NCI-H128 (cell line): ENCODE measurements at regions not wholly inside any gene's neighbourhood (a gene's known extent, or its start where the extent isn't known, plus 50 kb on each side); places are given as distances from the start of the nearest gene placed in this dataset.

Experiments
- DNase-seq: peaks from one replicate; lab custom pipeline; 2025; ENCODE audit not compliant: unreplicated experiment; lab: John Stamatoyannopoulos, UW

DNA sequence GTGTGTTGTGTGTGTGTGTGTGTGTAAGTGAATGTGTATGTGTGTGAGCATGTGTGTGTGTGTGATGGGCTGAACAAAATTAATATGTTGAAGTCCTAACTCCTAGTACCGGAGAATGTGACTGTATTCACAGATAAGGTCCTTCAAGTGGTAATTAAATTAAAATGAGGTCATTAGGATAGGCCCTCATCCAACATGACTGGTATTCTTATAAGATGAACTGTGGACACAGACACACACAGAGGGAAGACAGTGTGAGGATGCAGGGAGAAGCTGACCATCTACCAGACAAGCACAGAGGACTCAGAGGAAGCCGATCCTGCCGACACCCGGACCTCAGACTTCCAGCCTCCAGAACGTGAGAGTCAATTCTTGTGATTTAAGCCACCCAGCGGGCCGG lies 91.2 kb upstream of the PGBD5 start:
- no peak for DNase-seq

DNA sequence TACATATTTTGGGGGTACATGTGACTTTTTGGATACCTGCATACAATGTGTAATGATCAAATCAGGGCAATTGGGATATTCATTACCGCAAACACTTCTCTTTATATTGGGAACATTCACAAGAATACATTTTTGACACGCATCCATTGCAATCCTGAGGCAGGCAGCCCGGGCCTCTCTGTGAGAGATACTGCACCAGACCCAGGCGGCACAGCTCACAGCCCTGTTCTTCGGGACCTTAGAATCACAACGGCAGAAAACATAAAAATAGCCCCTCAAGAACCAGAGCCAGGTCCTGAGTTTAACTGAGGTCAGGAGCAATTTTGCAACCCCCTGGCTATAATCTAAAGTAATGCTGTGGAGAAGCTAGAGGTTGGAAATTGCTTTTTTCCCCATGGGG lies 90.8 kb upstream of the PGBD5 start:
- no peak for DNase-seq

DNA sequence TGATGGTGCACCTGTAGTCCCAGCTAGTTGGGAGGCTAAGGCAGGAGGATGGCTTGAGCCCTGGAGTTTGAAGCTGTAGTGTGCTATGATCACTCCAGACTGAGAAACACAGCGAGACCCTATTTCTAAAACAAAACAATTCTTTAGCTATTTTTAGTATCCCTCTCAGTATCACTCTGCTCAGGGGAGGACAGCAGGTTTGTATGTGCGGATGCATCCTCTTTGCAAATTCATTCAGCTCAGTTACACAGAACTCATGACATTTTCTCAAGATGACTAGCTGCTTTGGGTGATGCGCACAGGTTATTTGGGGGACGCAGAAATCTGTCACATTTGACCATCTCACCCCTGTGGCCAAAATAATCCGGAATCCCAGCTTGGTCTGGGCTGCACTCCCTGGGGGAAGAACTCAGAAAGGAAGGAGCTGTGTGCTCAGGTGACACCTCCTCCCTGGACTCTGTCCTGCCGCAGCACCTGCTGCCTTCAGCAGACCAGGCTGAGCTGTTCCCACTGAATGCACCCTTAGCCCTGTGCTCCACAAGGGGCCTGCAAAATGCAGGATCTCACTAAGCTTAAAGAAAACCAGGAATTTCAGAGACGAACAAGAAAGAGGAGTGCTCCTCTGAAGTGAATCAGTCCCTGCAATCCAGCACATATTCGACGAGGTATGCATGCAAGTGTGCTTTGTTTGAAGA lies 89.5 kb upstream of the PGBD5 start:
- DNase-seq, result no peak

DNA sequence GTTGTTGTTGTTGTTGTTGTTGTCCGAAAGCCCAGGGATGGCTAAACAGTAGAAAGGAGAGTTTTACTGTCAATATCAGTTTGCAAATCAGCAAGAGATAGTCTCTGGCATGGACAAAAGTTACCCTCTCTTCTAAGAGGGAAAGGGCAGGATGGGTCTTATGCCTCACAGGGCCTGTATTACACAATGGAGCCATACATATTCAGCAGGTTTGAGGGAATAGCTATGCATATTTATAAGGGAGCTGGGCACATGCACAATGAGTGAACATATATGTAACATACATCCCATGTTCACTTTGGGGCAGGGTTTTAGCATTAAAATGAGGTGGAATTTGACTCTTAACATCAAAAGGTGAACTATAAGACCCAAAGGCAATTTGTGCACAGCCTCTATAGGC lies 84.4 kb upstream of the PGBD5 start:
- no peak for DNase-seq

DNA sequence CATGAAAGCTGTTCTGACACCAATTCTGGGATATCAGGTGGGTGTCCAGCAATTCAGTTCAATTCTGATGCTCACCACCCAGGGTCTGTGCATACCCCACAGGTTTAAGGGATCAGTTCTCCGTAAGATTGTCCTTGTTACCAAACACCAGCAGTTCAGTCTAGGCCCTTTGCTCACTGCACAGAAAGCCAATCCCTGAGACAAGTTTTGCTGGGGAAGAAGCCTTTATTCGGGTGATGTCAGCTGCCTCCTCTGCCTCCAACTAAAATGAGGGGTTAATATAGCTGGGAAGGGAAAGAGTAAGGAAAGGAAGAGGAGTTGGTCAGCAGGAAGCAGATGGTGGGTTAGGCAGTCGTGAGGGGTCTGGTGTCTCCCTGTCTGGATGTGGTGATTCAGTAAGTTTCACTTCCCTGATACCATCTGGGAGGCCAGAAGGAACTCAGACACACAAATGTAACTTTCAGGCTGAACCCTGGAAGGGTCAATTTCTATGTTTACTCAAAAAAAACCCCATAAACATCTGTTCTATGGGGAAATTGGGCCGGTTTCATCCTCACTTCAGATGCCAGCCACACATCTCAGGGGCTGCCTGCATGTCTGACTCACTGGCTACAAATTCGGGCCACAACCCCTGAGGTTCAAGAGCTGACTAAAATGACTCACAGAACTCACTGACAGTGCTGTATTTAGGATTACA lies 83.3 kb upstream of the PGBD5 start:
- no peak for DNase-seq

DNA sequence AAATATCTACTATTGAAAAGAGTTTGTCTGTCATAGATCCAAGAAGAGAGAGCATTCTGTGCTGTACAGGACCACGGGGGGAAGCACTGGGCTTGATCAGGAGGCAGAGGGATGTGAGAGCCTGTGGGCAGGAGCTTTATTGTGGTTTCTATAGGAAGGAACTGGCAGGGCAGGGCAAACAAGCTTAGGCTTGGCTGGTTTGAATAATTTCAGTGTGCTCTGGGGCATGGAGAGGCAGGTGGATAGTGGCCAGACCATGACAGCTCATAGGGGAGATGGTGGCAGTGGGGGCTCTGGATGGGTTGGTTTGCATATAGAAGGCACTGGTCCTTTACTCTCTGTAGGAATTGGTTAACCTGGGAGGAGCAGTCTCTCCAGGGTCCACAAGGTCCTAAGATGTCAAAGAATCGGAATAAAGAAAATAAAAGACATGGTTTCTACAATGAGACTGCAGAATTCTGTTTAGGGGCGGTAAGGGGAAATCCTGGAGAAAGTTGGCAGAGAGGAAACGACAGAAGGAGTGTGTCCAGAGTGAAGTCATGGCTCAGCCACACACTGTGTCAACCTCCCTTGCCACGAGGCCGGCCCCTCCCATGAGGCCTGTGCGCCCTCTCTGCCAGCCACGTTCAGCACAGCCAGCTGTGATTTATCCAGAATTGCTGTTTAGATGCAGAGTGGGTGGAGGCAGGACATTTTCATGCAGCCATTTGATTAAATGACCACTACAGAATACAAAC lies 81.7 kb upstream of the PGBD5 start:
- no peak for DNase-seq

DNA sequence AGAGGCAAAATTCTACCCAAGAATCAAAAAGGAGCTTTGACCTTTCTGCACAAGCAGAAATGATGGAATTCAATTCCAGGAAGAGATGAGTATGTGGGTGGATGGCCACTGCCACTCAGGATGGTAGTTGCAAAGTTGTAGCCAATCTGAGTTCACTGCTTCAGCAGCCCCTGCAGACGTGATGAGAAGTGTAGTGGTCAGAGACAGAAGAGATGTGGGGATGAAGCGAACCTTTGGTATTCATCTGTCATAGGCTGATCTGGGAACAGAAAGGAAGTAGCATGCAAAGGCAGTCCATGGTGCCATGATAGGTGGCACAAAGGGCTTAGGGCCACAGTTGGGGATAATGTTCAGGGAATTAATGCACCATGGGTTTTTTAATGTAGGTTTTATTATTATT lies 81.1 kb upstream of the PGBD5 start:
- DNase-seq, result no peak

DNA sequence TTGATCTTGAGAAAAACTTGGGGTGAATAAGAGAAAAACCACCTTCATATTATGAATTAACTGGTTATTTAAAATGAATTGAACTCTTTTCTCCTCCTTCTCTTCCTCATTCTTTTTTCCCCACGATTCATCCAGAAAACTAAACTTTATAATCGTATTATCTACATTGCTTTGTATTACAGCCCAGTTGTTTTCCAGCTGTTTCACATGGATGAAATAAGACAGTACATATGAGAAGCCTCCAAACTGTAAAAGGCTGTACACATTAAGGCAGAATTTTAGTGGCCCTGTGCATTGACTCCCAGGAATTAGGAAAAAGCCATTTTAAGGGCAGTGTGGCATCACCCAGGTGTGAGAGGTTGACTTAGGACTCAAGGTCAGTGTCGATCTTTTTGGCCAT lies 80.3 kb upstream of the PGBD5 start:
- DNase-seq, result no peak

DNA sequence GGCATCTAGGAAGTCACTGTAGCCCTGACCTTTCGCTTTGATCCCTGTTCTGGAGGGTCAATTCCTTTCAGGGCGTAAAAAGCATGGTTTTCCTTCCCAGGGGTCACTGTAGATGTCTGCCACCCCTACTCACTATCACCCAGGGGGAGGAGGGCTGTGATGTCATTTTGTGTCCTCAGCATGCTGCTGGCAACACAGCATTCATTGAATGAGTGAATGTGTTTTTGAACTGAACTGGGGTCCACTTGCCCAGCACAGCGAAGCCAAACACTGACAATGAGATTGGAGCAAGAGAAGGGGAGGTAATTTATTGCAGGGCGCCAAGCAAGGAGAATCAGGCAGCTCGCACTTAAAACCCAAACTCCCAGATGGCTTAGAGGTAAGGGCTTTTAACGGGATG lies 78.2 kb upstream of the PGBD5 start:
- DNase-seq, result no peak

DNA sequence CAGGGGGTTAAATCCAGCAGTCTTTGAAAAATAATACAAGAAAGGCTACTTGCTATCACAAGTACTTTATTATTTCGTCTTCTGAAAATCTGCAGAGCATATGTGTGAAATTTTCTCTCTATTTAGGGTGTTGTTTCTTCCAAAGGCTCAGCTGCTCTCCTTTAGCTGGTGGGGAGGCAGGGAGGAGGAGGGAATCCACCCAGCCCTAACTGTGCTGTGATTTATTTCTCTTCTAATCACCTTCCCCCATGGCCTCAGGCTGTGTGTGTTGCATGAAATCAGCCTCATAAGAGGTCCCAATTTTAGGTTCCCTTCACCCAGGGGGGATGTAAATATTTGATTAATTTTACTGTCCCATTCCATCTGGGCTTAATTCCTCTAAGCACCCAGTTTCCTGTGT lies 77.6 kb upstream of the PGBD5 start:
- DNase-seq, result no peak

DNA sequence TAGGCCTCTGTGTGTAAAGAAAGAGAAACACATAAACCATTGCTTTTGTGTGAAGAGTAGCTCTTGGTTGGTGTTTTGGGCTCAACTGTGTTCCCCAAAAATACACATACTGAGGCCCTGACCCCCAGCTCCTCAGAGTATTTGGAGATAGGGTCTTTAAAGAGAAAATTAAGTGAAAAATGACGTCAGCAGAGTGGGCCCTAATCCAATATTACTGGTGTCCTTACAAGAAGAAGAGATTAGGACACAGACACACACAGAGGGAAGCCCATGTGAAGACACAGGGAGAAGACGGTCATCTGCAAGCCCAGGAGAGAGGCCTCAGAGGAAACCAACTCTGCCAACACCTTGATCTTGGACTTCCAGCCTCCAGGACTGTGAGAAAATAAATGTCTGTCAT lies 76.9 kb upstream of the PGBD5 start:
- no peak for DNase-seq

DNA sequence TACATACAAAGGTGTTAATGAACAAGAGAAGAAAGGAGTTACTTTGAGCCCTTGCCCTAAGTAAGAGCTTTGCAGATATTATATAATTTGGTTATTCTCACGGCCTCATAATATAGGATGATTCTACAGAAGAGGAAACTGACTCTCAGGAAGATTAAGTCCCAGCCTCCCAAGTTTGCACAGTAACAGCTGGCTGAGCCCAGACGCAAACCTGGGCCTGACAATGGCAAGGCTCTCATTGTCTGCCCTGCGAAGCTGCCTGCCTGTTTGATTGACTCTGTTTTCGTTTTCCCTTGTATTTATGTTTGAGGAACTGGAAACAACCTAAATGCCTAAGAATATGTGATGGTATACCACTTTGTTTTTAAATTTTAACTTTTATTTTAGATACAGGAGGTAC lies 76.2 kb upstream of the PGBD5 start:
- no peak for DNase-seq

DNA sequence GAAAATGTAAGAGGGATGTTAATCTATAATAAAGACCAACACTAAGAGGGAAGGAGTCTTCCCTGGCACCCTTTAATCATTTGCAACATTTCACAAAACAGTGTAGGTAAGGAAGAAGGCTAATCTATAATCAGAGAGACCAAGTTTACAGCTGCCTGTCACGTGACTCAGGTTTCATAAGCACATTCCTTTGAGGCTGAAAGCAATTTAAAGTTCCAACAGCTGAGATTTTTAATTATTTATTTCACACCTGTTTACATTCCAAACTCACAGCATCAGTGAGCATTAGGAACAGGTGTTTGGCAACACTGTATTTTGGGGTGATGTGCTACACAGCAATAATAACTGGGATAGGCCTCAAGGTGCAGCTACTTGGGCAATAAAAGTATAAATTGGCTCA lies 75.7 kb upstream of the PGBD5 start:
- DNase-seq, result no peak

DNA sequence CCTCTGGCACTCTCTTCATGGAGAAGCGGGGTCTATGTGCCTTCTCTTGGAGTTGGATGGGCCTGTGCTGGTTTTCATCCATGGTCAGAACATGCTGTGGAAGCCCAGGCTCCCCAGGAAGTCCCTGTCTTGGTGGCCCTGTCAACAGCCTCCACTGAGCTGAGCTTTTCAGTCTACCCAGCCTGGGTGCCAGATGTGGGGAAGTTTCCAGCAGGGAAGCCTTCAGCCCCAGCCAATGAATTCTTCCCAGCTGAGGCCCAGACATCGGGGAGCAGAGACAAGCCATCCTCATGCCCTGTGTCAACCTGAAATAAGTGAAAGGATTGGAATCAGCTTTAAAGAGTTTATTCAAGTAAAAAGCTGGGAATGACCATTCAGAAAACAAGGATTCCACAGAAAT lies 75.1 kb upstream of the PGBD5 start:
- no peak for DNase-seq

DNA sequence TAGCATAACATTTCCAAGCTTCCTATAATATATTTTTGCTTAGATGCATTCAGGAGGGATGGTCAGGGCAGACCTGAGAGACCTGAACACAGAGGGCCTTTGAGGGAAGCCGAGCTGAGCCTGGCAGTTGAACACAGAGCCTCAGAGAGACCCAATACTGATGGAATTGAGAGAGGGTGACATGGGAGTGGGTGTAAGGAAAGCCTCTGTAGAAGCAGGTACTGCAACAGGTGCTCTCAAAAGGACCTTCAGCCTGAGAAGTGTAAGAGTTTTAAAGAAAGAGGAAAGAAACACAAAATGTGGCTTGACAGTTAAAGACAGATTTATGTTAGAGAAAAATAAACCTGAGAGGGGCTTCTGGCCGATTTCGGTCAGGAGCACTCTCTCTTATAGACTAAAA lies 73.9 kb upstream of the PGBD5 start:
- no peak for DNase-seq

DNA sequence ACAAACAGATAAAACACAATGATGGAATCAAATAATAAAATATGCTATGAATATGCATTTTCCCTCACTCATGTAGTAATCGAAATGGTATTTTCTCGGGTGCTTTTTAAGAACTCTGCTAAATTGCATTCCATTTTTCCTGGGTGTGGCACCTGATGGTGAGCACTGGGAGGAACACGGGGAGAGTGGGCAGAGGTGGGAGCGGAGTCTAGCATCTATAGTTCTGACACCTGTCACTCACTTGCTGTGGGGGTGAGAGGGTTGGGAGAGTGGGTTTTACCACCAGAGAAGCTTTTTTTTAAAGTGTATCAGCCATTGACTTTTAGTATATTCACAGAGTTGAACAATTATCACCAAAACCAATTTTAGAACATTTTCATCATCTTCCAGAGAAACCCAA lies 73.4 kb upstream of the PGBD5 start:
- DNase-seq, result no peak

DNA sequence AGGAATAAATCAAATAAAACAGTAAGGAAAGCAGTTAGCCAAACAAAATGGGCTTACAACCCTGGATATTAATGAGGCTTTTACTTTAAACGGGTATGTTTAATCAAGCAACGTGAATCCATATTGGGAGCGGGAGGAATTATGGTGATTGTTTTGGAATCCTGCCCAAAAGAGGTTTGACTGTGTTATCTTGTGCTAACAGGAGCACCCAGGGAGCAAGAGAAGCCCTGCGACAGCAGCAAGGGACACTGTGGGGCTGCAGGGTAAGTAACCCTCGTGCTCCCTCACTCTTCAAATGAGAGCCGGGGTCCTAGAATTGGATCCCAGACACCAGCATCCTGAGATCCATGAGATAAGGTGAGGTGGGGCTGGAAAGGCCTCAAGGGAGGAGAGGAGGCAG lies 72.6 kb upstream of the PGBD5 start:
- DNase-seq, result no peak

DNA sequence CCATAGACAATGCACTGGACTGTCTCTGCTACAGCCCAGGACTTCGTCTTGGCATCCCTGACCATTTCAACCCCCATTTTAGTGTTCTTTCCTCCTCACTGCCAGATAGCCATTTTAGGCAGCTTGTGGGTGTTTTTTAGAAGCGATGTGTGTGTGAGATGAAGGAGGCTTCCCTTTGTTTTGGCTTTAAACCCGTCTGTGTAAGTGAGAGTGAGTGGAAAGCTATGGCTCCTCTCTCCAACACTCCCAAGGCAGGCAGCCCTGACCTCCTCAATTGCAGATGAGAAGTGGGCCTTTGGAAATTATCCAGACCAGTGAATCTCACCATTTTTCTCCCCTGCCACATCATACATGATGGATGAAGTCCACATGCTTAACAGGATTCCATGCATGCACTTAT lies 70.3 kb upstream of the PGBD5 start:
- DNase-seq, result no peak

DNA sequence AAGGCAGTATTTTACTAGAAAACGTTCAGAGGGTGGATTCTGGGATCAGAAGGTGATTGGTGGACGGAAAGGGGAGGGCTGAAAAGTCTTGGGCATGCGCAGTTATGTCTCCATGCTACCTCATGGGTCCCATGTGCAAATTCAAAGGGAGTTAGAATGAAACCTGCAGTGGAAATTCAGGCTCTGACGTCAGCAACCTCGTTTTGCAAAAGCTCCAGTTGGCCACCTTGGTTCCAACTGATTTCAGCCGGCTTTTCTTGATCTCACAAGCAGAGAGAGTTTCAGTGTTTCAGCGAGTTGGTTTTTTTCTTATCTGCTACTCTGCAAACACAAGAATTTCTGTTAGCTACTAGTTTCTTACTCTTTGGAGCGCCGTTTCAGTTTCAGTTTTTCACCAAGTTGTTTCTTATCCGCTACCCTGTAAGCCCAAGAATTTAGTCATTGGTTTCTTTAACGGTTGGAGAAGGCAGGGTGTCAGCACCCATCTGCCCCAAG lies 69.8 kb upstream of the PGBD5 start:
- no peak for DNase-seq

DNA sequence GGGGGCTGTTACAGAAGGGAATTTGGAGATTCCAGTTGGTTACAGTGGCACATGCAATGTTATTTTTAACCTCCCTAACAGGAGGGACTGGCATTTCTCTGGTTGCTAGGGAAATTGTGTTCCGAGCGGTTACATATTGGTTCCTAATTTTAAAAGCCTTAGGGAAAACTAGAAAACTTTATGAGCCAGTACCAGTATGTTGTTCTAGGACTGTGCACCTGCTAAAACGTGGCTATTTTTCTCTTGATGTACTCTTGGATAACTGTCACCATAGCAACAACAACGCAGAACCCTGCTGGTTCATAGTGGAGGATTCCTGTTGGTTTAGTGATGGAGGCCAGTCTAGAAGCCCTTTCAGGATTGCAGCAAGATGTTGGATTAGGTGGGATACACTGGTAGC lies 68.9 kb upstream of the PGBD5 start:
- DNase-seq, result no peak

DNA sequence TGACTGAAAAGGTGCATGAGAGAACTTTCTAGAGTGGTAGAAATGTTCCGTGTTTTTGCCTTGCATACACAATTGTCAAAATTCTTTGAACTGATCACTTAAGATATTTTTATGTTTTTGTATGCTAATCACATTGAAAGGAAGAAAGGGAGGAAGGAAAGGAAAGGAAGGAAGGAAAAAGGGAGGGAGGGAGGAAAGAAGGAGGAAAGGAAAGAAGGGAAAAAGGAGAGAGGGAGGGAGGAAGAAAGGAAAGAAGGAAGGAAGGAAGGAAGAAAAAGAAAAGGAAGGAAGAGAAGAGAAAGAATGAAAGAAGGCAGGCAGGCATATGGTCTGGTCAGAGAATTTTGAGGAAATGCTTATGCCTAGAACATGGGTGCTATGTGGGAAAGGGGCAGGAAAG lies 68.4 kb upstream of the PGBD5 start:
- DNase-seq, result no peak

DNA sequence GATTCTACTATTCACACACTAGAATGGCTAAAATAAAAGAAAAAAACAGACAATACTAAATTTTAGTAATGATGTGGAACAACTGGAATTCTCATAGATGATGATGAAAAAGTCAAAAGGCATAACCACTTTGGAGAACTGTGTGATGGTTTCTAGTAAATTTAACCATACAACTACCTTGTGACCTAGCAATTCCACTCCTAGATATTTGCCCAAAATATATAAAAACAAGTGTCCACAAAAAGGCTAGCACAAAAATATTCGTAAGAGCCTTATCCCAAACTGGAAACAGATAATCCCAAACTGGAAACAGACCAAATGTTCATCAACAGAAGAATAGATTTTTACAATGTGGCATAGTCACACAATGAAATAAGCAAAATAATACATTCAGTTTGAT lies 67.9 kb upstream of the PGBD5 start:
- no peak for DNase-seq
